Spleen (tissue), 11 donors: ENCODE measurements at regions not wholly inside any gene's neighbourhood (a gene's known extent, or its start where the extent isn't known, plus 50 kb on each side); places are given as distances from the start of the nearest gene placed in this dataset.

Experiments
- DNase-seq: peaks from one replicate; pipeline ENCODE4 v3.0.0-alpha.2; 2020
- H3K27ac ChIP-seq, 8 donors: fragments of 200-600 bp; sonication (generic) in 7 of 8; 1 replicate in 4 of 8; 2 replicates in 4 of 8; pipeline versions ENCODE4 v1.5.0 to v1.8.0; 2016 to 2021; ENCODE audit warnings: inconsistent platforms in 4 of 8, mild to moderate bottlenecking in 4 of 8, moderate library complexity in 1 of 8
- H3K27me3 ChIP-seq, 7 donors: fragments of 200-600 bp; sonication (generic) in 6 of 7; replicated peaks in 1 of 7; 1 replicate in 4 of 7; 2 replicates in 3 of 7; pipeline versions ENCODE4 v1.5.0 to v1.8.0; 2016 to 2021; ENCODE audit warnings: inconsistent platforms in 3 of 7, mild to moderate bottlenecking in 1 of 7
- H3K36me3 ChIP-seq, 6 donors: fragments of 200-600 bp; sonication (generic) in 5 of 6; 1 replicate in 4 of 6; 2 replicates in 2 of 6; pipeline versions ENCODE4 v1.5.0 to v1.8.0; 2016 to 2021; ENCODE audit warnings: inconsistent platforms in 2 of 6
- H3K4me1 ChIP-seq, 6 donors: fragments of 200-600 bp; sonication (generic) in 5 of 6; 1 replicate in 3 of 6; 2 replicates in 3 of 6; pipeline versions ENCODE4 v1.5.0 to v1.8.0; 2016 to 2021; ENCODE audit warnings: inconsistent platforms in 3 of 6
- H3K4me3 ChIP-seq, 8 donors: fragments of 200-600 bp; sonication (generic) in 7 of 8; 1 replicate in 4 of 8; 2 replicates in 4 of 8; pipeline versions ENCODE4 v1.5.0 to v1.8.0; 2016 to 2021; ENCODE audit warnings: inconsistent platforms in 4 of 8, mild to moderate bottlenecking in 4 of 8, moderate library complexity in 2 of 8
- H3K9me3 ChIP-seq, 8 donors: fragments of 200-600 bp; sonication (generic) in 7 of 8; 1 replicate in 4 of 8; 2 replicates in 4 of 8; pipeline versions ENCODE4 v1.5.0 to v1.8.0; 2016 to 2021; ENCODE audit warnings: inconsistent platforms in 4 of 8
- CTCF ChIP-seq, 11 experiments: fragments of 200-600 bp in 7 of 11; fragments of 450-650 bp in 4 of 11; sonication (generic) in 4 of 11; IDR thresholded peaks in 8 of 11; conservative IDR thresholded peaks in 3 of 11; 1 replicate in 7 of 11; 2 replicates in 4 of 11; pipeline versions ENCODE4 v1.4.0 to v1.8.0; 2016 to 2021; ENCODE audit warnings: antibody characterized with exemption in 11 of 11, inconsistent platforms in 4 of 11, mild to moderate bottlenecking in 1 of 11
- POLR2A ChIP-seq, 3 donors: fragments of 450-650 bp; IDR thresholded peaks; one replicate each; pipeline ENCODE4 v1.5.1; 2017; ENCODE audit warnings: antibody characterized with exemption in 3 of 3, mild to moderate bottlenecking in 1 of 3
- POLR2AphosphoS5 ChIP-seq, 3 donors: sonication (generic); formaldehyde crosslinking; IDR thresholded peaks; one replicate each; pipeline ENCODE4 v1.5.1; 2017; ENCODE audit warnings: antibody characterized with exemption in 3 of 3
- WGBS, 5 donors: extraction: QIAGEN DNeasy Blood & Tissue Kit in 3 of 5; methylation state at CpG; one replicate each; pipeline versions ENCODE4 v1.1.5 to v1.1.7; 2013 to 2018; 5-methylcytosine and 5-hydroxymethylcytosine counted together
- intact Hi-C: fragments of 100-400 bp; cut with DNase I; formaldehyde crosslinking; loops from one replicate; pipeline ENCODE4 v1.15.0; 2023; ENCODE audit warnings: low total_unique reads
- donor health status: healthy with polysubstance abuse.
- donor health status: DM: no; HTN: no; CAD: no; lungs with moderate emphysema.
- donor health status: DM: no; HTN: no; CAD: no.
- donor health status: Bipolar disorder and iron deficiency.
- donor health status: healthy.
- donor health status: DM: no; HTN: no; CAD: no.
- donor health status: DM: yes; HTN: yes; CAD: no.

DNA sequence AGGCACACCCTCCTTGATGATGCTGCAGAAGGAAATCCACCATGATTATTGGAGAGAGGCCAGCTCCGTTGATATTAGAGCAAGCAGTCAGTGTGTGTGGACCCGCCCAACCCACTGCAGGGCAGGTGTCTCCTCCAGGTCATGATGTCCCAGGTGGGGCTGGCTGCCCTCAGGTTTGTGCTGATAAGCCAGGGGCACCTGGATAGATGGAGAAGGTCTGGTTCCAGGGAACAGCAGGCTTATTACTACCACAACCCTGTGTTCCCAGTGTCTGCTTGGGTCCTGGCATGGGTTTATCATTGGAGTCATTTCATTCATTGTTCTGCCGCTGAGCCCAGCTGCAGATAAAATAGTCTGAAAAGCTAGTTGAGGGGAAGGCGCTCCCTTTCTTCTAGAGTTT lies 181.1 kb upstream of the NECTIN1 start:
- Histone ChIP-seq H3K27me3 (peaks cover 0 to 16% (median 0%) of the 10 kb centered on the region in 7 donors), H3K4me3 (no peak overlapping the region), H3K4me1 (peaks cover 0 to 5% (median 0%) of the 10 kb centered on the region in 6 donors), H3K36me3 (no peaks in the 10 kb centered on the region), H3K9me3 (peaks cover 0 to 7% (median 4%) of the 10 kb centered on the region in 8 donors), H3K27ac (no peak overlapping the region)
- WGBS, 5 donors = 73 to 94% (median 87%) methylated on average over 4 of the region's 4 CpGs
- DNase-seq = no peak
- intact Hi-C loops = no loop called here
- no peak for TF ChIP-seq POLR2A (IDR thresholded peaks at IDR 0.05)
- TF ChIP-seq CTCF (IDR thresholded peaks at IDR 0.05 in 8 of 11, conservative IDR thresholded peaks at IDR 0.05 in 3 of 11) = no peak
- TF ChIP-seq POLR2AphosphoS5 (IDR thresholded peaks at IDR 0.05) = no peak

- no peak for DNase-seq
- peaks cover 0 to 16% (median 0%) of the 10 kb centered on the region in 7 donors for H3K27me3 ChIP-seq
- no peak overlapping the region for H3K4me3 ChIP-seq
Observed at GRCh38 chr11:119909495-119909894, 180.5 kb upstream of the NECTIN1 start.

DNA sequence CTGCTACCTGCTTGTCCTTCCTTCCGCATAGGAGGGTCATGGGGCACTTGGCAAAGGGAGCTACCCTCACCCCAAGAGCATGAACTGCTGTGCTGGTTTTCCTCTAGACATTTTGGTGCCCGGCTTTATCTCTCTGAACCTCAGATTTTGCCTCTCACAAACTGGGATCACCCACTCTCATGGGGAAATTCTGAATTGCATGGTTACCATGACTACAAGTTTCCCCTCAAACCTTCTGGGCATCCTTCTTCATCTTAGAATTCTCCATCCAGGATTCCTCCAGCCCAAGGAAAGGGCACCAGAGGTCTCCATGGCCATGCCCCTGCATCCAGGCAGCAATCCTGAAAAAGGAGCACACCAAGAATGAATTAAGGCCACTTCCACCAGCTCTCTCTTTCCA lies 180.1 kb upstream of the NECTIN1 start:
- H3K4me3 ChIP-seq = no peak overlapping the region
- DNase-seq = peak; percentile 12
- H3K9me3 ChIP-seq = no peaks in the 10 kb centered on the region
- TF ChIP-seq POLR2A (IDR thresholded peaks at IDR 0.05) (no peak), POLR2AphosphoS5 (IDR thresholded peaks at IDR 0.05) (no peak)
- 41 to 100% (median 73%) methylated on average over 1 to 2 of the region's 2 CpGs for WGBS, 5 donors
- H3K27ac ChIP-seq = no peak overlapping the region
- peaks cover 0 to 5% (median 0%) of the 10 kb centered on the region in 6 donors for H3K4me1 ChIP-seq
- intact Hi-C loops = no loop called here
- no peaks in the 10 kb centered on the region for H3K36me3 ChIP-seq
- peaks cover 0 to 16% (median 0%) of the 10 kb centered on the region in 7 donors for H3K27me3 ChIP-seq

More at GRCh38 chr11:119909495-119909894, 180.5 kb upstream of the NECTIN1 start:
- H3K27ac ChIP-seq = no peak overlapping the region
- 67 to 80% (median 74%) methylated on average over 9 of the region's 9 CpGs for WGBS, 5 donors
- no peaks in the 10 kb centered on the region for H3K36me3 ChIP-seq
- H3K9me3 ChIP-seq = peaks cover 0 to 3% (median 0%) of the 10 kb centered on the region in 8 donors
- H3K4me1 ChIP-seq = peaks cover 0 to 5% (median 0%) of the 10 kb centered on the region in 6 donors
- no peak for TF ChIP-seq POLR2A (IDR thresholded peaks at IDR 0.05)
- no peak for TF ChIP-seq POLR2AphosphoS5 (IDR thresholded peaks at IDR 0.05)
- no peak for TF ChIP-seq CTCF (IDR thresholded peaks at IDR 0.05 in 8 of 11, conservative IDR thresholded peaks at IDR 0.05 in 3 of 11)
- intact Hi-C loops = no loop called here

- WGBS, 5 donors = 61 to 78% (median 74%) methylated on average over 6 of the region's 6 CpGs
- TF ChIP-seq CTCF (IDR thresholded peaks at IDR 0.05 in 8 of 11, conservative IDR thresholded peaks at IDR 0.05 in 3 of 11) (no peak), POLR2AphosphoS5 (IDR thresholded peaks at IDR 0.05) (no peak), POLR2A (IDR thresholded peaks at IDR 0.05) (no peak)
- DNase-seq = peak; percentile 38
- H3K27ac ChIP-seq = no peak overlapping the region
- no peak overlapping the region for H3K4me3 ChIP-seq
- H3K27me3 ChIP-seq = peaks cover 0 to 16% (median 0%) of the 10 kb centered on the region in 7 donors
- no peaks in the 10 kb centered on the region for H3K9me3 ChIP-seq
- H3K36me3 ChIP-seq = no peaks in the 10 kb centered on the region
- peaks cover 0 to 5% (median 0%) of the 10 kb centered on the region in 6 donors for H3K4me1 ChIP-seq
- intact Hi-C loops = no loop called here
Observed at GRCh38 chr11:119908573-119908904, 179.5 kb upstream of the NECTIN1 start.
